K562 (cell line): ENCODE measurements at regions not wholly inside any gene's neighbourhood (a gene's known extent, or its start where the extent isn't known, plus 50 kb on each side); places are given as distances from the start of the nearest gene placed in this dataset.

Source experiments
- ATAC-seq: fragments of 200-7000 bp; cut with Tn5 transposase; 3 replicates; pipeline ENCODE4 v1.9.1; 2020; ENCODE audit warnings: moderate library complexity
- BruUV-seq: library from RNA; stranded (reverse); fragments of 400-500 nt; replicated peaks from 2 replicates; lab custom pipeline; 2021; lab: Mats Ljungman, UMichigan
- CTCF ChIA-PET: fragments of 300-600 bp; formaldehyde crosslinking; extraction: SDS; loops from one replicate; lab custom pipeline; 2021; ENCODE audit warnings: low intra/inter-chr PET ratio; lab: Yijun Ruan, JAX
- POLR2A ChIA-PET: fragments of 300-600, 350-650 bp; sonication (Branson Sonifier 250); formaldehyde crosslinking; extraction: SDS; loops from one replicate; lab custom pipeline; 2021; ENCODE audit warnings: antibody characterized with exemption, inconsistent platforms; lab: Yijun Ruan, JAX
- DNase-seq, 4 experiments: peaks; one replicate each; pipeline versions ENCODE4 v3.0.0 to v3.0.0-alpha.2; 2011 to 2018; ENCODE audit warnings: low spot score in 3 of 4, mixed read lengths in 3 of 4; ENCODE audit errors: extremely low read depth in 1 of 4
- FAIRE-seq: peaks from 2 replicates; lab custom pipeline; 2011; peaks lifted over from hg19 to GRCh38; lab: Jason Lieb, UNC
- H2AFZ ChIP-seq: 2 replicates; pipeline ENCODE4 v1.6.0; 2011; ENCODE audit warnings: low read depth, low read length, control low read depth, inconsistent platforms
- H3K27ac ChIP-seq: fragments of 200-600 bp; 3 replicates; pipeline ENCODE4 v1.8.0; 2011; ENCODE audit warnings: low read depth, mild to moderate bottlenecking, control low read depth, inconsistent platforms, low read length, moderate library complexity, mixed read lengths; ENCODE audit errors: extremely low read depth
- H3K27me3 ChIP-seq, 2 experiments: fragments of 300-600 bp in 1 of 2; 2 replicates in 1 of 2; 3 replicates in 1 of 2; pipeline versions ENCODE4 v1.6.0 to v1.8.0; 2011; ENCODE audit warnings: inconsistent platforms in 2 of 2, low read length in 2 of 2, mild to moderate bottlenecking in 1 of 2, mixed read lengths in 1 of 2, moderate library complexity in 1 of 2; ENCODE audit not compliant: control insufficient read depth in 2 of 2, insufficient read depth in 2 of 2
- H3K36me3 ChIP-seq: fragments of 300-600 bp; 3 replicates; pipeline ENCODE4 v1.8.0; 2011; ENCODE audit warnings: mild to moderate bottlenecking, low read length, inconsistent platforms; ENCODE audit not compliant: control insufficient read depth, insufficient read depth
- H3K4me1 ChIP-seq, 2 experiments: fragments of 200-600 bp in 1 of 2; replicated peaks in 1 of 2; 2 replicates in 1 of 2; 3 replicates in 1 of 2; pipeline versions ENCODE4 v1.5.1 to v1.8.0; 2011; ENCODE audit warnings: inconsistent platforms in 2 of 2, low read length in 2 of 2, mild to moderate bottlenecking in 1 of 2, mixed read lengths in 1 of 2, moderate library complexity in 1 of 2; ENCODE audit not compliant: control insufficient read depth in 2 of 2, insufficient read depth in 2 of 2
- H3K4me2 ChIP-seq: 2 replicates; pipeline ENCODE4 v1.6.1; 2011; ENCODE audit warnings: low read length, control low read depth, inconsistent platforms, mixed read lengths; ENCODE audit not compliant: insufficient read depth
- H3K4me3 ChIP-seq: fragments of 200-600 bp; sonication (generic), shearing (Covaris generic); 2 replicates; pipeline ENCODE4 v1.5.1; 2016; ENCODE audit warnings: control low read depth, inconsistent platforms
- H3K79me2 ChIP-seq: fragments of 200-600 bp; 3 replicates; pipeline ENCODE4 v1.8.0; 2011; ENCODE audit warnings: low read length, inconsistent platforms; ENCODE audit not compliant: control insufficient read depth, insufficient read depth
- H3K9ac ChIP-seq, 2 experiments: 2 replicates each; pipeline versions ENCODE4 v1.6.0 to v1.6.1; 2011; ENCODE audit warnings: low read depth in 2 of 2, low read length in 2 of 2, control low read depth in 1 of 2, inconsistent platforms in 1 of 2, mild to moderate bottlenecking in 1 of 2, mixed read lengths in 1 of 2; ENCODE audit not compliant: insufficient read depth in 1 of 2
- H3K9me1 ChIP-seq: one replicate; pipeline ENCODE4 v1.6.0; 2011; ENCODE audit warnings: inconsistent platforms, mild to moderate bottlenecking, low read length, moderate library complexity; ENCODE audit not compliant: control insufficient read depth, insufficient read depth
- H3K9me3 ChIP-seq: replicated peaks from 2 replicates; pipeline ENCODE4 v1.5.1; 2011; ENCODE audit warnings: low read depth, low read length, inconsistent platforms; ENCODE audit not compliant: control insufficient read depth, insufficient read depth
- H4K20me1 ChIP-seq: replicated peaks from 2 replicates; pipeline ENCODE4 v1.6.1; 2011; ENCODE audit warnings: low read length, inconsistent platforms, mixed read lengths; ENCODE audit not compliant: control insufficient read depth, insufficient read depth
- MIER1 ChIP-seq: fragments of 450-650 bp; IDR thresholded peaks from 2 replicates; pipeline ENCODE4 v1.6.1; 2016; ENCODE audit warnings: antibody characterized with exemption, mild to moderate bottlenecking, low read depth
- NFIX ChIP-seq: fragments of 250-450 bp; sonication (Bioruptor Pico); IDR thresholded peaks from 2 replicates; pipeline ENCODE4 v1.4.0; 2020; ENCODE audit warnings: low read depth, mild to moderate bottlenecking, moderate library complexity
- SIN3A ChIP-seq, 2 experiments: fragments of 150-350 bp in 1 of 2; IDR thresholded peaks; 2 replicates each; pipeline ENCODE4 v1.6.1; 2011 to 2016; ENCODE audit warnings: borderline replicate concordance in 2 of 2, low read depth in 2 of 2, low read length in 2 of 2, mild to moderate bottlenecking in 2 of 2, moderate library complexity in 2 of 2; ENCODE audit not compliant: control insufficient read depth in 1 of 2
- SREBF2 ChIP-seq: sonication (generic); formaldehyde crosslinking; IDR thresholded peaks from 2 replicates; pipeline ENCODE4 v1.4.0; 2020; ENCODE audit warnings: mild to moderate bottlenecking, missing genetic modification reagents
- ZNF316 ChIP-seq: fragments of 450-650 bp; IDR thresholded peaks from 2 replicates; pipeline ENCODE4 v1.6.1; 2016
- ZNF584 ChIP-seq: fragments of 200-800 bp; sonication (Bioruptor generic); IDR thresholded peaks from 2 replicates; pipeline ENCODE4 v1.6.1; 2016; ENCODE audit warnings: low read depth, mild to moderate bottlenecking, missing genetic modification characterization, missing compliant biosample characterization
- WGBS: fragments of 100-300 bp; shearing (Covaris generic); methylation state at CpG from one replicate; pipeline ENCODE4 v1.1.6; 2016; ENCODE audit warnings: low coverage, mixed read lengths; ENCODE audit not compliant: insufficient coverage; ENCODE audit errors: missing lambda C conversion rate; 5-methylcytosine and 5-hydroxymethylcytosine counted together
- in situ Hi-C: fragments of 300-500 bp; cut with MboI; formaldehyde crosslinking; loops from 4 replicates; pipeline ENCODE4 v1.15.0; 2018; ENCODE audit warnings: inconsistent platforms, mixed read lengths
- intact Hi-C: fragments of 100-400 bp; cut with micrococcal nuclease; formaldehyde crosslinking; loops from 2 replicates; pipeline ENCODE4 v1.14.2; 2022
- TF ChIP-seq, protein P1 (sequence below), 2 experiments: fragments of 150-350 bp in 1 of 2; IDR thresholded peaks; 2 replicates each; pipeline ENCODE4 v1.6.1; 2012 to 2016; ENCODE audit warnings: low read depth in 2 of 2, low read length in 2 of 2, mild to moderate bottlenecking in 1 of 2, moderate library complexity in 1 of 2

DNA sequence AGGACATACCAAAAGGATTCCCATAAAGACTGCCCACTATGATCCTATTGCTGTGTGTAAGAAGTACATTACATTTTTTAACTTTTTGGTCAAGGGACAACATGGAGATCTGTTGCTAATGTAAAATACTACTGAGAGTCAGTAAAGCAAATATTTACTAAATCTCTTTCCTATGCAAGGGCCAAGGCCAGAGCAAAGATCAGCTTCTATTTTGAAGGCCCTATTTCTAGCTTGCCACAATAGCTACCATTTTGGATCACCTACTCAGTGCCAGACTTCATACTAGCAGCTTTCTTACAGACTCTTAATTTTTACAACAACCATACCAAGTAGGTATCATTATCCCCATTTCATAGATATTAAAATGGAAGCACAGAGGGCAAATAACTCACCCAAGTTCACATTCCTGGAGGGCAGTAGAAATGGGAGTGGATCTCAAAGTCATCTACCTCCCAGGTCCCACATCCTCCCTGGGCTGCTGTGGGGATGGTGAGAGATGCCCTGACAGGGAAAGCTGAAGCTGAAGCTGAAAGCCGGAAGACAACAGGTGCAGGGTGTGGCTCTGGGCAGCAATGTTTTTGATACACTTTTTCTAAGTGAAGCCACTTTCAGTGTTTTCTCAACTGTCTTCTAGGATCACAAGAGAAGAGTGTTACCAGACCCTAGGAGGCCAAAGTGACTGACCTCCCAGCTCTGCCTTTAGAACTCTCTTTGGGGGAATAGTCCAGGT, 321.2 kb downstream of the UBE3D start:
- Histone ChIP-seq H3K9me1 (no peaks in the 10 kb centered on the region), H4K20me1 (no peaks in the 10 kb centered on the region), H3K9me3 (no peaks in the 10 kb centered on the region), H2AFZ (no peak overlapping the region), H3K4me2 (no peak overlapping the region), H3K9ac (no peak overlapping the region), H3K79me2 (no peaks in the 10 kb centered on the region), H3K27ac (no peak overlapping the region), H3K27me3 (peaks cover 0 to 3% of the 10 kb centered on the region in 2 experiments; a peak in 1 of 5 replicates), H3K4me1 (no peaks in the 10 kb centered on the region), H3K36me3 (no peaks in the 10 kb centered on the region), H3K4me3 (no peak overlapping the region)
- 11% methylated on average over 1 of the region's 1 CpG for WGBS
- in situ Hi-C loops = loop anchor here (10.0 kb wide), 1 partner anchor 310 kb away; no protein-coding TSS in a partner anchor
- ChIA-PET POLR2A (no interaction called here), CTCF (no interaction called here)
- BruUV-seq = no TSS peak
- TF ChIP-seq MIER1 = no peak
- no peak for TF ChIP-seq SIN3A (IDR thresholded peaks at IDR 0.05; ENCODE audit: borderline replicate concordance in 2 of 2, control insufficient read depth in 1 of 2, low read depth in 2 of 2, low read length in 2 of 2)
- no peak for TF ChIP-seq SREBF2 (CRISPR knock-in tag)
- TF ChIP-seq NFIX (CRISPR knock-in tag) = no peak
- no peak for TF ChIP-seq ZNF316
- TF ChIP-seq, protein P1, sequence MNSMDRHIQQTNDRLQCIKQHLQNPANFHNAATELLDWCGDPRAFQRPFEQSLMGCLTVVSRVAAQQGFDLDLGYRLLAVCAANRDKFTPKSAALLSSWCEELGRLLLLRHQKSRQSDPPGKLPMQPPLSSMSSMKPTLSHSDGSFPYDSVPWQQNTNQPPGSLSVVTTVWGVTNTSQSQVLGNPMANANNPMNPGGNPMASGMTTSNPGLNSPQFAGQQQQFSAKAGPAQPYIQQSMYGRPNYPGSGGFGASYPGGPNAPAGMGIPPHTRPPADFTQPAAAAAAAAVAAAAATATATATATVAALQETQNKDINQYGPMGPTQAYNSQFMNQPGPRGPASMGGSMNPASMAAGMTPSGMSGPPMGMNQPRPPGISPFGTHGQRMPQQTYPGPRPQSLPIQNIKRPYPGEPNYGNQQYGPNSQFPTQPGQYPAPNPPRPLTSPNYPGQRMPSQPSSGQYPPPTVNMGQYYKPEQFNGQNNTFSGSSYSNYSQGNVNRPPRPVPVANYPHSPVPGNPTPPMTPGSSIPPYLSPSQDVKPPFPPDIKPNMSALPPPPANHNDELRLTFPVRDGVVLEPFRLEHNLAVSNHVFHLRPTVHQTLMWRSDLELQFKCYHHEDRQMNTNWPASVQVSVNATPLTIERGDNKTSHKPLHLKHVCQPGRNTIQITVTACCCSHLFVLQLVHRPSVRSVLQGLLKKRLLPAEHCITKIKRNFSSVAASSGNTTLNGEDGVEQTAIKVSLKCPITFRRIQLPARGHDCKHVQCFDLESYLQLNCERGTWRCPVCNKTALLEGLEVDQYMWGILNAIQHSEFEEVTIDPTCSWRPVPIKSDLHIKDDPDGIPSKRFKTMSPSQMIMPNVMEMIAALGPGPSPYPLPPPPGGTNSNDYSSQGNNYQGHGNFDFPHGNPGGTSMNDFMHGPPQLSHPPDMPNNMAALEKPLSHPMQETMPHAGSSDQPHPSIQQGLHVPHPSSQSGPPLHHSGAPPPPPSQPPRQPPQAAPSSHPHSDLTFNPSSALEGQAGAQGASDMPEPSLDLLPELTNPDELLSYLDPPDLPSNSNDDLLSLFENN (IDR thresholded peaks at IDR 0.05; ENCODE audit: low read depth in 2 of 2, low read length in 2 of 2) = no peak
- TF ChIP-seq ZNF584 (CRISPR knock-in tag) = no peak
- ATAC-seq (no peak), FAIRE-seq (no peak), DNase-seq (no peak)
- intact Hi-C loops = no loop called here
